A549 (cell line): ENCODE measurements at regions not wholly inside any gene's neighbourhood (a gene's known extent, or its start where the extent isn't known, plus 50 kb on each side); places are given as distances from the start of the nearest gene placed in this dataset.

Experiments used
- ATAC-seq, 2 experiments: fragments of 200-7000 bp in 1 of 2; fragments of >200 bp in 1 of 2; cut with Nextera tagmentation in 1 of 2; cut with Tn5 transposase in 1 of 2; 3 replicates each; pipeline versions ENCODE4 v1.8.0 to v1.9.1; 2018 to 2020; ENCODE audit warnings: mild to moderate bottlenecking in 1 of 2, moderate library complexity in 1 of 2
- CTCF ChIA-PET: fragments of 300-600 bp; sonication (Branson Sonifier 250); formaldehyde crosslinking; extraction: SDS; loops from one replicate; lab custom pipeline; 2021; ENCODE audit warnings: antibody characterized with exemption, inconsistent platforms; lab: Yijun Ruan, JAX
- POLR2A ChIA-PET: fragments of 350-600 bp; formaldehyde crosslinking; extraction: SDS; loops from one replicate; lab custom pipeline; 2021; ENCODE audit warnings: antibody characterized with exemption, inconsistent platforms; lab: Yijun Ruan, JAX
- DNase-seq, 2 experiments: peaks; one replicate each; pipeline versions ENCODE4 v3.0.0 to v3.0.0-alpha.2; 2011 to 2016; ENCODE audit warnings: low read depth in 1 of 2, low spot score in 1 of 2
- FAIRE-seq: peaks from 2 replicates; lab custom pipeline; 2011; peaks lifted over from hg19 to GRCh38; lab: Jason Lieb, UNC
- H3K27ac ChIP-seq, 2 experiments: fragments of >200 bp; sonication (Bioruptor Twin); formaldehyde crosslinking; 3 replicates each; pipeline ENCODE4 v1.5.1; 2016 to 2017
- H3K4me1 ChIP-seq: fragments of >200 bp; sonication (Bioruptor Twin); formaldehyde crosslinking; 3 replicates; pipeline ENCODE4 v1.6.1; 2016
- H3K4me2 ChIP-seq: fragments of >200 bp; sonication (Bioruptor Twin); formaldehyde crosslinking; 3 replicates; pipeline ENCODE4 v1.6.1; 2016
- H3K4me3 ChIP-seq: fragments of >200 bp; sonication (Bioruptor Twin); formaldehyde crosslinking; 3 replicates; pipeline ENCODE4 v1.5.1; 2016
- H3K9me3 ChIP-seq: fragments of >200 bp; sonication (Bioruptor Twin); formaldehyde crosslinking; 3 replicates; pipeline ENCODE4 v1.6.1; 2016
- ATOH8 ChIP-seq: fragments of 250-450 bp; sonication (Bioruptor Pico); IDR thresholded peaks from 2 replicates; pipeline ENCODE4 v1.5.0; 2020; ENCODE audit warnings: low read depth, mild to moderate bottlenecking, moderate library complexity
- CHD2 ChIP-seq: fragments of 150-350 bp; IDR thresholded peaks from 2 replicates; pipeline ENCODE4 v1.6.1; 2014; ENCODE audit warnings: low read length; ENCODE audit not compliant: partially characterized antibody
- EHF ChIP-seq: fragments of 250-450 bp; sonication (Bioruptor Pico); IDR thresholded peaks from 2 replicates; pipeline ENCODE4 v1.5.0; 2020; ENCODE audit warnings: mild to moderate bottlenecking
- ELK1 ChIP-seq: fragments of 150-350 bp; IDR thresholded peaks from 2 replicates; pipeline ENCODE4 v1.6.1; 2014; ENCODE audit warnings: low read depth, mild to moderate bottlenecking, low read length
- FOSL2 ChIP-seq, 2 experiments: fragments of 450-650 bp in 1 of 2; fragments of >200 bp in 1 of 2; sonication (Bioruptor Twin) in 1 of 2; formaldehyde crosslinking; IDR thresholded peaks; 2 replicates each; pipeline versions ENCODE4 v1.5.0 to v1.6.1; 2016 to 2020; ENCODE audit warnings: mild to moderate bottlenecking in 1 of 2, moderate library complexity in 1 of 2
- HDAC2 ChIP-seq: fragments of 200-600 bp; sonication (generic); IDR thresholded peaks from 2 replicates; pipeline ENCODE4 v1.6.1; 2016
- HES2 ChIP-seq: fragments of >200 bp; sonication (Bioruptor Twin); formaldehyde crosslinking; IDR thresholded peaks from 2 replicates; pipeline ENCODE4 v1.6.1; 2016
- HEYL ChIP-seq: fragments of 250-450 bp; sonication (Bioruptor Pico); IDR thresholded peaks from 2 replicates; pipeline ENCODE4 v1.8.0; 2021; ENCODE audit warnings: mild to moderate bottlenecking, moderate library complexity
- HMGXB4 ChIP-seq: fragments of 250-450 bp; sonication (Bioruptor Pico); IDR thresholded peaks from 2 replicates; pipeline ENCODE4 v1.5.0; 2021; ENCODE audit warnings: mild to moderate bottlenecking, moderate library complexity, borderline replicate concordance
- HOXA7 ChIP-seq: fragments of 250-450 bp; sonication (Bioruptor Pico); IDR thresholded peaks from 2 replicates; pipeline ENCODE4 v1.5.0; 2020; ENCODE audit warnings: mild to moderate bottlenecking, moderate library complexity
- JUNB ChIP-seq: fragments of >200 bp; sonication (Bioruptor Twin); formaldehyde crosslinking; IDR thresholded peaks from 2 replicates; pipeline ENCODE4 v1.6.1; 2016
- MAFK ChIP-seq: fragments of 450-650 bp; IDR thresholded peaks from 2 replicates; pipeline ENCODE4 v1.6.1; 2014; ENCODE audit not compliant: partially characterized antibody
- MAZ ChIP-seq: fragments of 150-350 bp; IDR thresholded peaks from 2 replicates; pipeline ENCODE4 v1.6.1; 2014; ENCODE audit warnings: antibody characterized with exemption, low read depth, low read length, borderline replicate concordance
- MYC ChIP-seq: IDR thresholded peaks from 2 replicates; pipeline ENCODE4 v1.6.1; 2012; ENCODE audit warnings: mild to moderate bottlenecking, inconsistent platforms, low read length, improper control_type of control experiment, borderline replicate concordance
- NPAS2 ChIP-seq: fragments of 250-450 bp; sonication (Bioruptor Pico); IDR thresholded peaks from 2 replicates; pipeline ENCODE4 v1.8.0; 2022; ENCODE audit warnings: mild to moderate bottlenecking, moderate library complexity, borderline replicate concordance
- NR3C1 ChIP-seq: fragments of >200 bp; sonication (Bioruptor Twin); formaldehyde crosslinking; IDR thresholded peaks from 3 replicates; pipeline ENCODE4 v1.6.1; 2017
- PHF8 ChIP-seq: fragments of 200-600 bp; sonication (generic); IDR thresholded peaks from 2 replicates; pipeline ENCODE4 v1.6.1; 2016; ENCODE audit warnings: low read depth, mild to moderate bottlenecking, antibody characterized with exemption, moderate library complexity, borderline replicate concordance
- POLR2AphosphoS2 ChIP-seq: conservative IDR thresholded peaks from 2 replicates; pipeline ENCODE4 v1.6.1; 2012; ENCODE audit warnings: low read length, improper control_type of control experiment, inconsistent platforms
- RAD21 ChIP-seq, 2 experiments: fragments of >200 bp in 1 of 2; sonication (Bioruptor Twin) in 1 of 2; formaldehyde crosslinking in 1 of 2; IDR thresholded peaks in 1 of 2; conservative IDR thresholded peaks in 1 of 2; 2 replicates in 1 of 2; 3 replicates in 1 of 2; pipeline ENCODE4 v1.6.1; 2012 to 2018; ENCODE audit warnings: inconsistent platforms in 1 of 2
- RFX5 ChIP-seq: fragments of 450-650 bp; IDR thresholded peaks from 2 replicates; pipeline ENCODE4 v1.7.1; 2014; ENCODE audit warnings: antibody characterized with exemption, mild to moderate bottlenecking, moderate library complexity
- TFCP2L1 ChIP-seq: fragments of 250-450 bp; sonication (Bioruptor Pico); IDR thresholded peaks from 2 replicates; pipeline ENCODE4 v1.5.0; 2021; ENCODE audit warnings: mild to moderate bottlenecking
- USF2 ChIP-seq: fragments of 450-650 bp; IDR thresholded peaks from 2 replicates; pipeline ENCODE4 v1.6.1; 2014; ENCODE audit warnings: antibody characterized with exemption
- ZC3H11A ChIP-seq: fragments of 450-650 bp; IDR thresholded peaks from 2 replicates; pipeline ENCODE4 v1.6.1; 2014; ENCODE audit warnings: antibody characterized with exemption, mild to moderate bottlenecking
- ZFP36 ChIP-seq: fragments of 450-650 bp; IDR thresholded peaks from 2 replicates; pipeline ENCODE4 v1.6.1; 2014; ENCODE audit warnings: borderline replicate concordance; ENCODE audit not compliant: partially characterized antibody
- WGBS: methylation state at CpG from one replicate; pipeline ENCODE4 v1.1.6; 2017; ENCODE audit errors: missing lambda C conversion rate; 5-methylcytosine and 5-hydroxymethylcytosine counted together

- POLR2A ChIA-PET, result no interaction called here
- WGBS, result 20% methylated on average over 7 of the region's 7 CpGs
- no peak for FAIRE-seq
Observed at GRCh38 chr4:41427306-41427882, 110.6 kb upstream of the LIMCH1 start.

GRCh38 chr4:41427931-41428600, 109.9 kb upstream of the LIMCH1 start:
- no peak for FAIRE-seq
- TF ChIP-seq HEYL (CRISPR knock-in tag) (no peak), NPAS2 (CRISPR knock-in tag) (no peak), TFCP2L1 (CRISPR knock-in tag) (no peak), PHF8 (no peak)
- CTCF ChIA-PET, result no interaction called here

More at GRCh38 chr4:41427306-41427882, 110.6 kb upstream of the LIMCH1 start:
- H3K4me2 ChIP-seq, result peak overlapping the region; percentile 61
- no peak for TF ChIP-seq HOXA7
- CTCF ChIA-PET, result interaction anchor here (0.6 kb wide), 1 partner anchor 36 kb away, joined by 4 read pairs; no protein-coding TSS in a partner anchor
- H3K9me3 ChIP-seq, result no peaks in the 10 kb centered on the region
- peaks cover 69% of the 10 kb centered on the region for H3K4me1 ChIP-seq
- ATAC-seq (peak in 1 of 2 experiments; percentile 52; a peak in 3 of 6 replicates), DNase-seq (peak in 1 of 2 experiments; percentile 17)
- peak overlapping the region; percentile 59 to 77; a peak in 5 of 6 replicates for H3K27ac ChIP-seq
- H3K4me3 ChIP-seq, result no peak overlapping the region

GRCh38 chr4:41428601-41429279, 109.2 kb upstream of the LIMCH1 start:
- 85% methylated on average over 8 of the region's 8 CpGs for WGBS
- ATAC-seq (no peak), DNase-seq (no peak), FAIRE-seq (no peak)
- peak overlapping the region; percentile 61; the same call in 1 of the 3 replicates for H3K4me2 ChIP-seq
- no peak overlapping the region for H3K4me3 ChIP-seq
- peak overlapping the region; percentile 17 to 75; a peak in 4 of 6 replicates for H3K27ac ChIP-seq
- peaks cover 77% of the 10 kb centered on the region for H3K4me1 ChIP-seq
- no peaks in the 10 kb centered on the region for H3K9me3 ChIP-seq
- ChIA-PET CTCF (no interaction called here), POLR2A (no interaction called here)
- no peak for TF ChIP-seq ZFP36
- no peak for TF ChIP-seq HDAC2
- no peak for TF ChIP-seq TFCP2L1 (CRISPR knock-in tag)
- no peak for TF ChIP-seq CHD2
- no peak for TF ChIP-seq RFX5
- no peak for TF ChIP-seq MYC
- TF ChIP-seq ZC3H11A, result no peak
- no peak for TF ChIP-seq USF2
- no peak for TF ChIP-seq NR3C1
- TF ChIP-seq MAZ, result no peak
- TF ChIP-seq POLR2AphosphoS2, result no peak

More at GRCh38 chr4:41427931-41428600, 109.9 kb upstream of the LIMCH1 start:
- ATAC-seq (no peak), DNase-seq (no peak)
- 45% methylated on average over 3 of the region's 3 CpGs for WGBS
- Histone ChIP-seq H3K27ac (peak overlapping the region; percentile 17 to 75; a peak in 4 of 6 replicates), H3K4me1 (peaks cover 76% of the 10 kb centered on the region), H3K9me3 (no peaks in the 10 kb centered on the region), H3K4me3 (no peak overlapping the region), H3K4me2 (peak overlapping the region; percentile 61)
- POLR2A ChIA-PET, result no interaction called here

- ATAC-seq, result no peak
- DNase-seq, result no peak
- WGBS, result 84% methylated on average over 5 of the region's 5 CpGs
- peaks cover 79% of the 10 kb centered on the region for H3K4me1 ChIP-seq
- no peaks in the 10 kb centered on the region for H3K9me3 ChIP-seq
- FAIRE-seq, result no peak
- CTCF ChIA-PET, result no interaction called here
- no peak overlapping the region for H3K4me2 ChIP-seq
- no peak overlapping the region; a peak in 1 of 6 replicates for H3K27ac ChIP-seq
- POLR2A ChIA-PET, result no interaction called here
- no peak overlapping the region for H3K4me3 ChIP-seq
- TF ChIP-seq ATOH8 (CRISPR knock-in tag) (no peak), HMGXB4 (CRISPR knock-in tag) (no peak), RAD21 (conservative IDR thresholded peaks at IDR 0.05 in 1 of 2, IDR thresholded peaks at IDR 0.05 in 1 of 2) (no peak), ELK1 (no peak), EHF (no peak), MAFK (no peak), HES2 (no peak), FOSL2 (IDR thresholded peaks at IDR 0.05) (no peak), FOSL2 (CRISPR knock-in tag; IDR thresholded peaks at IDR 0.05) (no peak), JUNB (no peak)
Observed at GRCh38 chr4:41429280-41429669, 108.7 kb upstream of the LIMCH1 start.
